ENCODE measurements at regions not wholly inside any gene's neighbourhood (a gene's known extent, or its start where the extent isn't known, plus 50 kb on each side); places are given as distances from the start of the nearest gene placed in this dataset.

GRCh38 chr3:45332493-45332892 lies 55.9 kb upstream of the LARS2 start:
- TF ChIP-seq, protein P1, sequence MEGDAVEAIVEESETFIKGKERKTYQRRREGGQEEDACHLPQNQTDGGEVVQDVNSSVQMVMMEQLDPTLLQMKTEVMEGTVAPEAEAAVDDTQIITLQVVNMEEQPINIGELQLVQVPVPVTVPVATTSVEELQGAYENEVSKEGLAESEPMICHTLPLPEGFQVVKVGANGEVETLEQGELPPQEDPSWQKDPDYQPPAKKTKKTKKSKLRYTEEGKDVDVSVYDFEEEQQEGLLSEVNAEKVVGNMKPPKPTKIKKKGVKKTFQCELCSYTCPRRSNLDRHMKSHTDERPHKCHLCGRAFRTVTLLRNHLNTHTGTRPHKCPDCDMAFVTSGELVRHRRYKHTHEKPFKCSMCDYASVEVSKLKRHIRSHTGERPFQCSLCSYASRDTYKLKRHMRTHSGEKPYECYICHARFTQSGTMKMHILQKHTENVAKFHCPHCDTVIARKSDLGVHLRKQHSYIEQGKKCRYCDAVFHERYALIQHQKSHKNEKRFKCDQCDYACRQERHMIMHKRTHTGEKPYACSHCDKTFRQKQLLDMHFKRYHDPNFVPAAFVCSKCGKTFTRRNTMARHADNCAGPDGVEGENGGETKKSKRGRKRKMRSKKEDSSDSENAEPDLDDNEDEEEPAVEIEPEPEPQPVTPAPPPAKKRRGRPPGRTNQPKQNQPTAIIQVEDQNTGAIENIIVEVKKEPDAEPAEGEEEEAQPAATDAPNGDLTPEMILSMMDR (IDR thresholded peaks at IDR 0.05; ENCODE audit: extremely low read depth in 1 of 2, insufficient read depth in 1 of 2, low read depth in 1 of 2, low read length in 2 of 2), result no peak
- TF ChIP-seq POLR2AphosphoS5 (IDR thresholded peaks at IDR 0.05; ENCODE audit: insufficient read depth, low read depth, low read length), result no peak
- no peak for TF ChIP-seq MAX (IDR thresholded peaks at IDR 0.05; ENCODE audit: insufficient read depth, insufficient read length)
- no peak for TF ChIP-seq POLR2A (IDR thresholded peaks at IDR 0.05; ENCODE audit: low read depth, low read length)
- no peak for TF ChIP-seq MYC (IDR thresholded peaks at IDR 0.05; ENCODE audit: low read depth, low read length)
- no peak for TF ChIP-seq EZH2 (IDR thresholded peaks at IDR 0.05; ENCODE audit: borderline replicate concordance, low read depth, low read length, severe bottlenecking)
- TF ChIP-seq JUN (IDR thresholded peaks at IDR 0.05; ENCODE audit: borderline replicate concordance, insufficient read depth, insufficient read length, low read depth), result no peak
- TF ChIP-seq FOS (IDR thresholded peaks at IDR 0.05; ENCODE audit: borderline replicate concordance, insufficient read depth, low read length), result no peak
